Suprapubic skin (tissue), 4 donors: ENCODE measurements at regions not wholly inside any gene's neighbourhood (a gene's known extent, or its start where the extent isn't known, plus 50 kb on each side); places are given as distances from the start of the nearest gene placed in this dataset.

Source experiments
- EP300 ChIP-seq: sonication (generic); formaldehyde crosslinking; IDR thresholded peaks from one replicate; pipeline ENCODE4 v1.6.1; 2017; ENCODE audit warnings: antibody characterized with exemption
- POLR2A ChIP-seq, 2 donors: fragments of 450-650 bp; IDR thresholded peaks; one replicate each; pipeline ENCODE4 v1.6.1; 2017; ENCODE audit warnings: antibody characterized with exemption in 2 of 2, mild to moderate bottlenecking in 2 of 2, moderate library complexity in 2 of 2
- POLR2AphosphoS5 ChIP-seq, 3 donors: sonication (generic); formaldehyde crosslinking; IDR thresholded peaks; one replicate each; pipeline ENCODE4 v1.6.1; 2017; ENCODE audit warnings: antibody characterized with exemption in 3 of 3
- TF ChIP-seq, protein P1 (sequence below), 2 donors: fragments of 200-600 bp in 1 of 2; fragments of 450-650 bp in 1 of 2; sonication (generic) in 1 of 2; IDR thresholded peaks; one replicate each; pipeline ENCODE4 v1.5.1; 2016 to 2019; ENCODE audit warnings: antibody characterized with exemption in 2 of 2, mild to moderate bottlenecking in 1 of 2, moderate library complexity in 1 of 2

- TF ChIP-seq EP300 (no peak), POLR2A (IDR thresholded peaks at IDR 0.05) (no peak), POLR2AphosphoS5 (IDR thresholded peaks at IDR 0.05) (no peak)
- TF ChIP-seq, protein P1, sequence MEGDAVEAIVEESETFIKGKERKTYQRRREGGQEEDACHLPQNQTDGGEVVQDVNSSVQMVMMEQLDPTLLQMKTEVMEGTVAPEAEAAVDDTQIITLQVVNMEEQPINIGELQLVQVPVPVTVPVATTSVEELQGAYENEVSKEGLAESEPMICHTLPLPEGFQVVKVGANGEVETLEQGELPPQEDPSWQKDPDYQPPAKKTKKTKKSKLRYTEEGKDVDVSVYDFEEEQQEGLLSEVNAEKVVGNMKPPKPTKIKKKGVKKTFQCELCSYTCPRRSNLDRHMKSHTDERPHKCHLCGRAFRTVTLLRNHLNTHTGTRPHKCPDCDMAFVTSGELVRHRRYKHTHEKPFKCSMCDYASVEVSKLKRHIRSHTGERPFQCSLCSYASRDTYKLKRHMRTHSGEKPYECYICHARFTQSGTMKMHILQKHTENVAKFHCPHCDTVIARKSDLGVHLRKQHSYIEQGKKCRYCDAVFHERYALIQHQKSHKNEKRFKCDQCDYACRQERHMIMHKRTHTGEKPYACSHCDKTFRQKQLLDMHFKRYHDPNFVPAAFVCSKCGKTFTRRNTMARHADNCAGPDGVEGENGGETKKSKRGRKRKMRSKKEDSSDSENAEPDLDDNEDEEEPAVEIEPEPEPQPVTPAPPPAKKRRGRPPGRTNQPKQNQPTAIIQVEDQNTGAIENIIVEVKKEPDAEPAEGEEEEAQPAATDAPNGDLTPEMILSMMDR (IDR thresholded peaks at IDR 0.05) = no peak
Observed at GRCh38 chr20:53774461-53775203, 181.0 kb upstream of the ZNF217 start.
